ENCODE measurements at regions not wholly inside any gene's neighbourhood (a gene's known extent, or its start where the extent isn't known, plus 50 kb on each side); places are given as distances from the start of the nearest gene placed in this dataset.

GRCh38 chr7:1341361-1342089, 108.9 kb downstream of the UNCX start:
- Mint-ChIP-seq H3K27ac (no peak overlapping the region), H3K36me3 (ENCODE audit: low read depth) (no peaks in the 10 kb centered on the region), H3K9me3 (peaks cover 21% of the 10 kb centered on the region), H3K27me3 (ENCODE audit: insufficient read depth) (peaks cover 11% of the 10 kb centered on the region), H3K4me3 (no peak overlapping the region), H3K4me1 (no peaks in the 10 kb centered on the region)
- WGBS, 2 experiments (ENCODE audit: insufficient coverage in 1 of 2, insufficient read length in 1 of 2), result 72% methylated on average over 9 to 20 of the region's 20 CpGs
- no peak overlapping the region for H3K4me3 ChIP-seq (ENCODE audit: low read length)
- peaks cover 7% of the 10 kb centered on the region for H3K9me3 ChIP-seq (ENCODE audit: control insufficient read depth, low read length)
- no peak for DNase-seq
- H3K36me3 ChIP-seq (ENCODE audit: control insufficient read depth, insufficient read depth, low read length), result no peaks in the 10 kb centered on the region
- TF ChIP-seq CTCF (conservative IDR thresholded peaks at IDR 0.05), result no peak
- no peaks in the 10 kb centered on the region for H3K4me1 ChIP-seq (ENCODE audit: control insufficient read depth, insufficient read depth, low read length)
- no peak overlapping the region for H3K27ac ChIP-seq (ENCODE audit: low read depth, low read length)
- no peaks in the 10 kb centered on the region for H3K27me3 ChIP-seq (ENCODE audit: control insufficient read depth, insufficient read depth, low read length, poor library complexity, severe bottlenecking)
- no peak overlapping the region for H3K9ac ChIP-seq (ENCODE audit: extremely low read depth, low read length, poor library complexity, severe bottlenecking)

DNA sequence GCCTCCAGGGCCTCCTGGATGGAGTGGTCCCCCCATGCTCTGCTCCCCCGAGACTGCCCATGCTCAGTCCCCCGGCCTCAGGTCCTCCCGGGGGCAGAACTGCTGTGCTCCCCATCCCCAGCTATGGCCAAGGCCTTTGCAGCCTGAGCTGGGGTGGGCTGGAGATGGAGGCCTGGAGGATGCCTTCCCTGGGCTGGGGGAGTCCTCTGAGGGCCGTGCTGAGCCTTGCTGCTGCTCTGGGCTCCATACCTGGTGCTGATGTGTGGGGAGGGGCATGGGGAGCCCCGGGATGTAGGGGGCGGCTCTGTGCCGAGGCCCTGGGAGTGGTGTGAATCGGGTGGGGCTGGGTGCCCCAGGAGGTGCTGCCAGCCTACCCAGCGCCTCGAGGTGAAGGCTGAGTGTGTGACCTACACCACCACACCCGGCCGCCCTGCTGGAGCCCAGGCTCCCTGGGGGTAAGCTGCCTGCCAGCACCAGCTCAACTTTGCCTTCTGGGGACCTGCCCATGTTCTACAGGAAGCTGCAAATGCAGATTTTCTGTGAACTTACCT, 109.5 kb downstream of the UNCX start:
- 89 to 91% methylated on average over 7 to 12 of the region's 12 CpGs for WGBS, 2 experiments (ENCODE audit: insufficient coverage in 1 of 2, insufficient read length in 1 of 2)
- H3K4me3 Mint-ChIP-seq, result no peak overlapping the region

GRCh38 chr7:1343551-1343950, 110.9 kb downstream of the UNCX start:
- H3K36me3 Mint-ChIP-seq (ENCODE audit: low read depth), result no peaks in the 10 kb centered on the region
- Histone ChIP-seq H3K27me3 (ENCODE audit: control insufficient read depth, insufficient read depth, low read length, poor library complexity, severe bottlenecking) (no peaks in the 10 kb centered on the region), H3K27ac (ENCODE audit: low read depth, low read length) (no peak overlapping the region), H3K36me3 (ENCODE audit: control insufficient read depth, insufficient read depth, low read length) (no peaks in the 10 kb centered on the region), H3K4me3 (ENCODE audit: low read length) (no peak overlapping the region), H3K4me1 (ENCODE audit: control insufficient read depth, insufficient read depth, low read length) (no peaks in the 10 kb centered on the region), H3K9ac (ENCODE audit: extremely low read depth, low read length, poor library complexity, severe bottlenecking) (no peak overlapping the region), H3K9me3 (ENCODE audit: control insufficient read depth, low read length) (no peaks in the 10 kb centered on the region)
- H3K4me1 Mint-ChIP-seq, result no peaks in the 10 kb centered on the region
- H3K27ac Mint-ChIP-seq, result no peak overlapping the region
- H3K9me3 Mint-ChIP-seq, result peaks cover 5% of the 10 kb centered on the region
- 86 to 87% methylated on average over 4 to 10 of the region's 10 CpGs for WGBS, 2 experiments (ENCODE audit: insufficient coverage in 1 of 2, insufficient read length in 1 of 2)
- peaks cover 5% of the 10 kb centered on the region for H3K27me3 Mint-ChIP-seq (ENCODE audit: insufficient read depth)
- no peak for TF ChIP-seq CTCF (conservative IDR thresholded peaks at IDR 0.05)
- no peak overlapping the region for H3K4me3 Mint-ChIP-seq
- no peak for DNase-seq

More for the DNA sequence above, 109.5 kb downstream of the UNCX start:
- H3K9ac ChIP-seq (ENCODE audit: extremely low read depth, low read length, poor library complexity, severe bottlenecking), result no peak overlapping the region
- no peaks in the 10 kb centered on the region for H3K36me3 Mint-ChIP-seq (ENCODE audit: low read depth)
- no peaks in the 10 kb centered on the region for H3K4me1 ChIP-seq (ENCODE audit: control insufficient read depth, insufficient read depth, low read length)
- H3K27me3 Mint-ChIP-seq (ENCODE audit: insufficient read depth), result peaks cover 8% of the 10 kb centered on the region
- H3K4me1 Mint-ChIP-seq, result no peaks in the 10 kb centered on the region
- no peaks in the 10 kb centered on the region for H3K36me3 ChIP-seq (ENCODE audit: control insufficient read depth, insufficient read depth, low read length)
- no peak overlapping the region for H3K27ac Mint-ChIP-seq
- peaks cover under 1% of the 10 kb centered on the region for H3K9me3 ChIP-seq (ENCODE audit: control insufficient read depth, low read length)
- H3K27me3 ChIP-seq (ENCODE audit: control insufficient read depth, insufficient read depth, low read length, poor library complexity, severe bottlenecking), result no peaks in the 10 kb centered on the region
- TF ChIP-seq CTCF (conservative IDR thresholded peaks at IDR 0.05), result no peak
- H3K27ac ChIP-seq (ENCODE audit: low read depth, low read length), result no peak overlapping the region
- no peak for DNase-seq
- H3K9me3 Mint-ChIP-seq, result peaks cover 15% of the 10 kb centered on the region
- H3K4me3 ChIP-seq (ENCODE audit: low read length), result no peak overlapping the region

Data from endodermal cell (in vitro differentiated cells).